ENCODE measurements at regions not wholly inside any gene's neighbourhood (a gene's known extent, or its start where the extent isn't known, plus 50 kb on each side); places are given as distances from the start of the nearest gene placed in this dataset.

DNA sequence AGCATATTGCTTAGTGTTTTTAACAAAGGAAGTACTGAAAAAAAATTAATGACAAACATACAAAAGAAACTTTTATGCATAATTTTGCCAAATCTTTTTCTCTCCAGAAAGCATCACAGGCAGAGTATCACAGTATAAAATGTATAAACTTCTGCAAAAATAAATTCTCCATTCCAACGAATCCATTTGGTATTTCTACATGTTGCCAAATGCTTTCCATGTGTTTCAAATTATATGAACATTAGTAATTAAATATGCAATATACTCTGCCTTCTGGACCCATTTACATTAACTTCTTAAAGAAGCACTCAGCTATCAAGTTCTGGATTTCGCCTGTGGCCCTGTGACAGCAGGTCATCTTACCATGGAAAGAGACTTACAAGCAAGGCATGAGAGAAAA is 189.1 kb upstream of the ALCAM start:
- peak; percentile 31 to 42 for DNase-seq (ENCODE audit: low read depth in 2 of 2)

DNA sequence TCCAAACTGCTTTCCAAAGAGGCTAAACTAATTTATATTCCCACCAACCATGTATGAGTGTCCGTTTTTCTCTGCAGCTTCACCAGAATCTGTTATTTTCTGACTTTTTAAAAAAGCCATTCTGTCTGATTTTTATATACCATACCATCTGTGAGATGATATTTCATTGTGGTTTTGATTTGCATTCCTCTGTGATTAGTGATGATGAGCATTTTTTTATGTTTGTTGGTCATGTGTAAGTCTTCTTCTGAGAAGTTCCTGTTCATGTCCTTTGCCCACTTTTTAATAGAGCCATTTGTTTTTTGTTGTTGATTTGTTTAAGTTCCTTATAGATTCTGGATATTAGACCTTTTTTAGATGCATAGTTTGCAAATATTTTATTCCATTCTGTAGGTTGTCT is 179.4 kb upstream of the ALCAM start:
- DNase-seq (ENCODE audit: low read depth in 2 of 2) = no peak

DNA sequence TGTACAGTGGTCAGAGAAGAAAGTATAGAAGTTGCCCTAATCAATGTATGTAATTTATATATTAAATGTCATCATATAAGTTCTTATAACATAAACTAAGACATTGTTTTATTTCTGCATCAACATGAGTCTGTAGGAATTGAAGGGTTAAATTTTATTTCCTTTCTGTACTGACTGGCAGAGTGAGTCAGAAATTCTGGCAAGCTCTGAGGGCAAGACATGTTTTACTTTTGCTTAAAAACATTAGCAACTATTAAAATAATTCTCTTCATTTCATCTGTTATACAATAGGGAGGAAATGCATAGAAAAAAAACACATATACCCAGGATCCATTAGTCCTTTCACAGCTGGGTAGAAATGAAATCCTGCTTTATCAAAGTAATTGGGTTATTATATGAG is 171.4 kb upstream of the ALCAM start:
- DNase-seq (ENCODE audit: low read depth in 2 of 2) = peak in 1 of 2 experiments; percentile 5

DNA sequence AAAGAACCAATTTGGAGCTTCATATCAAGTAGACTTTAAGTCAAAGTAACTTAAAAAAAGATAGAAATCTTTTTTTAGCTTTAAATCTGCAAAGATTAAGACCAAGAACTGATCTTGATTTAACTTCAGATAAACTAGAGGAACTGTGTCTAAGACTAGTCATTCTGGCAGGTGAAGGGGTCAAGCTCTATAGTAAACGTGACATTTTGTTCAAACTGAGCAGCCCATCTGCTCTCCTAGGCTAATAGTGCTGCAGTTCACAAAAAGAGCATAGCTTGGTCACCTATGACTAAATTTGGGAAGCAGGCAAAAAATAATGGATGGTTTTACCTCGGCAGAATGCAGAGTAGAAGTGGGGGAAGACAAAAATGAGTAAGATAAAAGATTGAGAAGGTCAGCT is 168.8 kb upstream of the ALCAM start:
- DNase-seq (ENCODE audit: low read depth in 2 of 2) = no peak

DNA sequence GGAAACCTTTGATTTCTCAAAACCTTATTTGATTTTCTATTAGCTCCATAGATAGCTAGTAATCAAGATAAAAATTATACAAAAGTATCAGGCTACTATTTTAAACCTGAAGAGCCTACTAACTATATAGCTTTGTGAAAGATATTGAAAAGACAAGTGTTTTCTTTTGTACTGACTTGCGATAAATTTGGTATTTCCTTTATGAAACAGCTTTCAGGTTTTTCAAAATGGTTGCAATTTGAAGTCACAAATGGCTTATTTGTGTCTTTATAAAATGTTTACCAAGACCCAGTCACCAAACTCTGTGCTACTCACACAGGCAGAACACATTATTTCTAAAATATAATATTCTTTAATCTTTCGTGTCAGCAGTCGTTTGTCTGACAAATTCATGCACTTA is 167.5 kb upstream of the ALCAM start:
- DNase-seq (ENCODE audit: low read depth in 2 of 2) = no peak

DNA sequence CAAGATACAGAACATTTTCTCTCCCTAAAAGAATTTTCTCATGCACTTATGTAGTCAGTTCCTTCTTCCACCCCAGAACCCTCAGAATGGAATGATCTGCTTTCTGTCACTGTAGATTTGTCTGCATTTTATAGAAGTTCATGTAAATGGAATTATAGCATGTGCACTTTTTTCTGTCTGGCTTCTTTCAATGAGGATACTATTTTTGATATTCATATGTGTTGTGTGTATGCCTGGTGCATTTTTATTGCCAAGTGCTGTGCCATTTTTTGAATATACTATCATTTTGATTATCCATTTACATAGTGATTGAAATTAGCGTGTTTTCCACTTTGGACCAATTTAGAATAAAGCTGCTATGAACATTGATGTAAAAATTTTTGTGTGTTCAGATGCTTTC is 156.6 kb upstream of the ALCAM start:
- no peak for DNase-seq (ENCODE audit: low read depth in 2 of 2)

DNA sequence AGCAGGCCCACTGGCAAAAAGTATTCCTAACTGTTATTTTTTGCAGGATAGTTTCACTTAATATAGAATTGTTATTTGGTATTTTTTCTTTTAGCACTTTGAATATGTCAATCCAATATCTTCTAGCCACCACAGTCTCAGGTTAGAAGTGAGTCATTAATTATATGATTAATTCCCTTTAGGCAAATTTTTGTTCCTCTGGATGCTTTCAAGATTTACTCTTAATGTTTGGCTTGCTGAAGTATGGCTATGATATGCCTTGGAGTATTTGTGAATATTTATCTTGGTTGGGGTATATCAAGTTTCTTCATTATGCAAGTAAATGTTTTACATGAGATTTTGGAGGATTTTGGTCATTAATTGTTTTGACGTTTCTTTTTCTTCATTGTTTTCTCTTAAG is 152.1 kb upstream of the ALCAM start:
- no peak for DNase-seq (ENCODE audit: low read depth in 2 of 2)

DNA sequence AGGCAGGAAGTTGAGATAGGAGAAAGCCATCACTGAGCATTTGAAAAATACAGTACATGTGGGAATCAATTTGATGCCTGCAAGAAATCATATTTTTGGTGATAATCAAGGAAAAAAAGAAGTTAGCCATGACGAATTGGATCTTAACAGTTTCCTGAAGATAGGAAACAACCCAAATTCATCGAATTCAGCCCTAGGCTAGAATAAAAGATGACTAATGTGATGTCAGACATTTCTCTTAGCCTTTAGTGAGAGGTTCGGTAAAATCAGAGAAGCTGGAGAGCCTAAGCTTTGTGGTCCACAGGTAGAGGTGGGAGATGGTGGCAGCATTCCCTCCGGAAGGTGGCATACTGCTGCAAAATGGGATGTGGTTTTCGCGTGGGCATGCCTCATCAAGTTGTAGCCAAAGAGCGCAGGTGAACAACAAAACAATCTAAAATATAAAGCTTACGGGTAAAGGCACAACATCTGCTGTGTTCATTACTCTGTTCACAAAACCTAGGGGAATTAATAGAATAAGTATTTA is 144.1 kb upstream of the ALCAM start:
- no peak for DNase-seq (ENCODE audit: low read depth in 2 of 2)

DNA sequence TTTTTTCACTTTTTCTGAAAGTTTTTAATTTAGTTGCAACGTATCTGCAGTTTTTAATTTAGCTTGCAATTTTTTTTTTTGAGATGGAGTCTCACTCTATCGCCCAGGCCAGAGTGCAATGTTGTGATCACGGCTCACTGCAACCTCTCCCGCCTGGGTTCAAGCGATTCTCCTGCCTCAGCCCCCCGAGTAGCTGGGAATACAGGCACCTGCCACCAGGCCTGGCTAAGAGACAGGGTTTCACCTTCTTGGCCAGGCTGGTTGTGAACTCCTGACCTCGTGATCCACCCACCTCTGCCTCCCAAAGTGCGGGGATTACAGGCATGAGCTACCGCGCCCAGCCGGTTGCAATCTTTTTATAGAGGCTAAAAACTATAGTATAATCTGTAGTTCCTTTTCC is 142.9 kb upstream of the ALCAM start:
- no peak for DNase-seq (ENCODE audit: low read depth in 2 of 2)

DNA sequence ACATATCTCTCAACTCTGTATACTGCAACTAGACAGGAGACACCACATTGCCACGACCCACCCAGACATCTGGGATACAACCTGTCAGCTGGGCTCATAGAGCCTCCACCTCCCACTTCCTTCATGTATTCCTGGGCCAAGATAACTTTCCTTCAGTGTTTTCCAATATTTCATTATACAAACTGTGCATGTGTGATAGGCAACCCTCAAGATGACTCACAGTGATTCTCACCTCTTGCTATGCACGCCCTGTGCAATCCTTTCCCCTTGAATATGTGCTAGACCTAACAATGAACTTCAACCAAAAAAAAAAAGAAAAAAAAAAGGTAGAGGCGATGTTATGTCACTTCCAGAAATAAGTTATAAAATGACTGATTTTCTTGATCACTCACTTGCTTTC is 138.0 kb upstream of the ALCAM start:
- DNase-seq (ENCODE audit: low read depth in 2 of 2) = no peak

DNA sequence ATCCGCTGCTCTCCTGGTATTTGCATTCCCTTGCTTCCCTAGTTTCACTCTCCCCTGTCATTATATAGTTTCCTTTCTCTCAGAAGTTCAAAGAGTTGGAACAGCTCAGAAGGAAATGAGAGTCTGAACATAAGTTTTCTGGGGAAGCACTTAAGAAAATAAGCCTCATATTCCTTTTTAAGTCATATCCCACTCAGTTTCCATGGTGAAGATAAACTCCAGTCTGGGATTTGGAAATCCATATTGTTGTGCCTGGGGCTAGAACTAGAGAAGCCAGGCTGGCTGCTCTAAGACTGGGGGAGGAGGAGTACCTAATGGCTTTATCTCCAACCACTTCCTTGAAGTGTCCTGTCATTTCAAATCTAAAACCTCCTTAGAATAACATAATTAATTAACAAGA is 134.2 kb upstream of the ALCAM start:
- no peak for DNase-seq (ENCODE audit: low read depth in 2 of 2)

DNA sequence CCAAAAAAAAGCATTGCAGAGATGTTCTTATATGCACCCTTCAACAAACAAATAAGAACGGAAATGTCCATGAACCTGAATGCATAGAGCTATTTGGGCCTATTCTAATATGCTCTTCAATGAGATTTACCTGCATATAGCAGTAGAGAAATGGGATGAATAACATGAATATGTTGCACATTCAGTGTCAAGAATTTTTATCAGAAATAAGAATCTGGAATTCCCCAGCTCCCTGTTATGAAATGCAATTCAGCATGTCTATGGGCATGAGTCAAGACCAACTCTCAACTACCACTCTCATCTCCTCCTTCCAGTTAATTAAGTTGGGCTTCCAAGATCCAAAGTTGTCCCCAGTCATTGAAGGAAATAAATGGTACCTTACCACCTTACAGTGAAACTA is 133.7 kb upstream of the ALCAM start:
- no peak for DNase-seq (ENCODE audit: low read depth in 2 of 2)

DNA sequence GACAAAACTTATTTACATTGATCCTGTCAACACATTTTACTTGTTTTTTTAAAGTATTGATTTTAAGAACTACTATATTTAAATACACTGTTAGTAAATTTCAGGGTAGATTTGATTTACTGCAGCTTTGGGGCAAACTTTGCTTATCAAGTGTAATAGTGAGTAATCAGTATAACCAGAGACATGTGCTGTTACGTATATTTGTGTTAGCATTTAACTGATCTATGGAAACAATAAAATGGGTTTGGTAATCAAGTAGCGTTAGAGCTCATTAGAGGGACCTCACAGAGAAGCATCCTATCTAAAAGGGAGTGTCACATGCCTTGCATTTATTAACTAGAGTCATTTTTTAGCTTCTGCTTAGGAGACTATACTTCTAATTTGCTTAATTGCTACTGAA is 131.5 kb upstream of the ALCAM start:
- no peak for DNase-seq (ENCODE audit: low read depth in 2 of 2)

DNA sequence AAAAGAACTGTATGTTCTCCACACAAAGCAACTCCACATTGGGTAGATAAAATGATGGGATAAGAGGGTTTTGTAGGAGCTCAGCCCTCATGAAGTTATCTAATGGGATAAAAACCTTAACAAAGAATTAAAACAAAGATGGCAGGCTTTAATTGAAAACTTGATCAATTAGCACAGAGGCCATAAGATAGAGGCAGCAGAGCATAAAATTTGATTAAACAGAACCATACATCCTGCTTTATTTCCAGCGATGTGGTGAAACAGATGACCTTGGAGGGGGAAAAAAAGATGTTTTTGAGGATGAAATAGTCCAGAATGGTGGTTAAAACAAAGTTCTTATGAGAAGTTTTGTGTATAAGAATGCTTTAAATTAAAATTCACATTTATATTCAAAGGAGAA is 130.9 kb upstream of the ALCAM start:
- DNase-seq (ENCODE audit: low read depth in 2 of 2) = no peak

DNA sequence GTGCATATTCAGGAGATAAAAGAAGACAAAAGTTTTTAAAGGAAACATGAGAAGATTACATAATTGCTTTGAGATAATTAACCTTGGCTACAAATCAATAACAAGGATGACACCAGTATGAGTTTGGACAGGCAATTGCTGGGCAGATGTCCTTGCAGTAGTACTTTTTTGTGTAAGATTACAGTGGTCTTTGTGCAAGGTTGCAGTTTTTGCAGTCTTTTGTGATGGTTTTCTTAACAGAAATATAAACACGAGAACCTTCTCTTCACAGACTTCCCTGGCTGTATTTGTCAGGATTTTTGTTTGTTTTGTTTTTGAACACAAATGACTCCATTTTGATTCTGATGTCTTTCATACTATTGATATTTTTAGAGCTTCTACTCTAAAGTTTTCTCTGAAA is 128.3 kb upstream of the ALCAM start:
- no peak for DNase-seq (ENCODE audit: low read depth in 2 of 2)

DNA sequence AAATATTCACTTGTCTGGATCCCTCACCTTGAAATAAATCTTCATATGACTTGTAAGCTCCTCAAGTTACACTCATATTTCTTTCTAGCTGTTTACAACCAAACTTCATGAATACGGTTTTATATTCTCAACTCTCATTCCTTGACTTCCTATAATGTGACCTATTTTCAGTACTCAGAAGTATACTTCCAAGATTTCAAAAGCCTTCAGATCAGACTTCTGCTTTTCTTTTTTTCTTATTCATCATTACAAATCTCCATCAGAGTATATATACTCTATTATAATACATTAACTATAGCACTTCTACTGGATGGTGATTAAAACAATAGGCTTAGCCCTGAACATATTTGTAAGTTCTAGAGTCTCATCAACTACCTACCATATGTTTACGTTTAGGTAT is 123.6 kb upstream of the ALCAM start:
- no peak for DNase-seq (ENCODE audit: low read depth in 2 of 2)

DNA sequence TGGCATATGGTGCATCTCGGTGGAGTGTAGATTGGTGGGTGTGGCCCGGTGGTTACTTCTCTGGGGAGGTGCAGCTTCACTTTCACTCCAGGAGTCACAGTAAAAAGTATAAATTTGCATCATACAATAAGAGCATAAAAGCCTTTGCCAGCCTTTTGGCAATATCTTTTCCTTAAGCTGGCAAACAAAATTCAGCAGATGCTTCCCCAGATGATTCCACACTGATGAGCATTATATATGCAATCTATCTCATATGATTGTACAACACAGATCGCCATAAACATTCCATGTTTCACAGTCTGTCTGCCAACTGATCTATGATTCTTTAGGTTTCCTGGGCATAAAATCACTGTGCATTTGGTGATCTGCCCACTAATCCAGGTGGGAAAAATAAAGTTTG is 120.2 kb upstream of the ALCAM start:
- no peak for DNase-seq (ENCODE audit: low read depth in 2 of 2)

DNA sequence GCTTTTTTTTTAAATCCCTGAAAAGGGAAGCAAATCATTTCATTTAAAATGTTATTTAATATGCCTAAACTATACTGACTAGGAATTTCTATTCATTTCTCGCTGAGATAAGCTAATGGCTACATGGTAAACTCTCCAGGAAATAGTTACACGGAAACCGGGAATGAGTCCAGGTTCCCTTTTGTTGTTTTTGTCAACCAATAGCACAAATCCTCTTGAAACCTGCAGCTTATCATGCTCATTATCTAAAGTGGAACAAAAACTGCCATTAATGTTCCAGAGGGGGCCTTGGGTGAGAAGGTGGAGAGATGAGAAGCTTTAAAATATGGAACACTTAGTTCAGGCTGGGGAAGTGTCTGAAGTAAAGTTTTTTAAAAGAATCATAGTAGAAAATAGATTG is 113.5 kb upstream of the ALCAM start:
- no peak for DNase-seq (ENCODE audit: low read depth in 2 of 2)

DNA sequence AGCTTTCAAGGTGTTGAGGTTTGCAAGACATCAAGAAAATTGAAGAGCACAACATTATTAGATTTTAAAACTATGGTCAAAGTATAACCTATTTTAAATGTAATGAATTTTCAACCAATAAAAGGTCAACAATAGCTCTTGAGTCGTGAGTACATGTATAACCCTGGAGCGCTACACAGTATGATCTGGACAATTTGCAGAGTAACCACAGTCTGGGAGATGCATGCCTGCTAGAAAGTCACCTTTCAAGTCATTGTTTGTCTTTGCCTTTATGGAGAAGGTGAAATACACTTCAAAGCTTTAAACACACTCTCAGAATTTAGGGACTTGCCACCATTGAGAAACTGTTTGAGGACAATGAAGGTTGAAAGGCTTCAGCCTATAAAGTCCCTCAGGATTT is 112.6 kb upstream of the ALCAM start:
- DNase-seq (ENCODE audit: low read depth in 2 of 2) = no peak

DNA sequence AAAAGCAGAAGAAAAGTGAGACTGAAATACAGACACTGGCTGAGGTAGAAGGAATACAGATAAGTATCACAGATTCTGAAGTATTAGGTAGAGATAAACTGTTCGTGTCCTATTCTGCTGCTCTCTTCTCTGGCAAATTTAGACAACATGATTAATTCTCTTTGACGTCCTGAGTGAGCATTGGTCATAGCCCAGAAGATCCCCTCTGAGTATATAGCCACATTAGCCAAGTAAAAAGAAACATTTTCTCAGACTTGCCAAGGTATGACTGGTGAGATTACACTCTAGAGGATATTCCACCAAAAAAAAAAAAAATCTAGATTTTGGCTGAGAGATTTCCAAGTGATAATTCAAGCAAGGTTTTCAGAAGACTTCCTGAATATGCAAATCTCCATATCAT is 111.4 kb upstream of the ALCAM start:
- no peak for DNase-seq (ENCODE audit: low read depth in 2 of 2)

DNA sequence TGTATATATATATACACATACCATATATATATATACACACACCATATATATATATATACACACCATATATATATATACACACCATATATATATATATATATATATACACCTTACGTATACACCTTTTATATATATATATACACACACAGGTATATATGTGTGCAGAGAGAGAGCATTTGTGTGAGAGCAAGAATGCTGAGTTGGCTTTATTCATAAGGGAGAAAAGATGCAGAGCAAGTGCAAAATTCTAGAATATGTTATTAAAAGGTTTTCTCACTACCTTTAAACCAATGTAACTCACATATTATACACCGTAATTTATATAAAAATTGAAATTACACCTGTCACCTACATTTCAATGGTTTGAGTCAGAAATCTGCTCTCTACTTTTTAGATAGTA is 107.2 kb upstream of the ALCAM start:
- DNase-seq (ENCODE audit: low read depth in 2 of 2) = no peak

DNA sequence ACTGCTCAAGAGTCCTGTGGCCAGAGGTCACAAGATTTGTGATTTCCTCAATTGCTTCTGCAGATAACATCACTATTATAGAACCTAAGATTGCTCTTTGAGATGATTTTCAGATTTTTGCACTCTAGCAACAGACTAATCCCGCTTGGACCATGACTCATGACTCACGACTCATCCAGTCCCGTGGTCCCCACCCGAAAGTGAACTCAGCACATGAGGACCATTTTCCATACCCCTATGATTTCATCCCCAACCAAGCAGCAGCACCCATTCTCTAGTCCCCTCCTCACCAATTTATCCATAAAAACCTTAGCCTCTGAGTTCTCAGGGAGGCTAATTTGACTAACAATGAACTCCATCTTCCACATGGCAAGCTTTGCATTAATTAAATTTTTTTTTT is 106.3 kb upstream of the ALCAM start:
- no peak for DNase-seq (ENCODE audit: low read depth in 2 of 2)

DNA sequence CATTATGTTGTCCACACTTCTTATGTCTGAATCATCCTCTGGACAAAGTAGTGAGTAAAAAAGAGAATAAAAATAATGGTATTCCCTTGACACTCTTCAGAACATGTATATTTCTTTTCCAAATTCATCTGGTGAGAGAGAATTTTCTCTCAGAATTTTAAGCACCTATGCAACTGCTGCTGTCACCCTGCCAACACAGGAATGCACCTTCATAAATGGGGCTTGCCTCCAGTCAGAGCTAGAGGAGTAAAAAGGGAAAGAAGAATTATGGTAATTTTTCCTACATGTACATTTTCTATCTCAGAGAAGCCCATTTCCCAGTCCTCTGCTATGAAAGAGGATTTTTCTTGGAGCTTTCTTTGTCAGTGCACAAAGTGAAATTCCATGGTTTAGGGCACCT is 92.2 kb upstream of the ALCAM start:
- no peak for DNase-seq (ENCODE audit: low read depth in 2 of 2)

DNA sequence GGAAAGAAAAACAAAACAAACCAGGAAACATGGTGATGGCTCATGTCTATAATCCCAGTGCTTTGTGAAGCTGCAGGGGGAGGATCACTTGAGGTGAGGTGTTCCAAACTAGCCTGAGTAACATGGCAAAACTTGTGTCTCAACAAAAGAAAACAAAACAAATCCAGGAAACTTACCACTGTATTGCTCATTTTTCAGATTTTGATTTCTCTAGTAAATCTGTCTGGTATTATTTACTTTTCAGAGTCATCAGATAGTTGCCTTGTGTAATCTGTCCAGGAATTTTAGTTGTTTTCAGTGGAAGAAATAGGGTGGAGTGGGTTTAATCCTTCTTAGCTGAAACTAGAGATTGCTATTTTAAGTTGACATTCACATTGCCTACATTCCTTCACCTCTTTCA is 91.8 kb upstream of the ALCAM start:
- peak; percentile 10 to 12 for DNase-seq (ENCODE audit: low read depth in 2 of 2)

DNA sequence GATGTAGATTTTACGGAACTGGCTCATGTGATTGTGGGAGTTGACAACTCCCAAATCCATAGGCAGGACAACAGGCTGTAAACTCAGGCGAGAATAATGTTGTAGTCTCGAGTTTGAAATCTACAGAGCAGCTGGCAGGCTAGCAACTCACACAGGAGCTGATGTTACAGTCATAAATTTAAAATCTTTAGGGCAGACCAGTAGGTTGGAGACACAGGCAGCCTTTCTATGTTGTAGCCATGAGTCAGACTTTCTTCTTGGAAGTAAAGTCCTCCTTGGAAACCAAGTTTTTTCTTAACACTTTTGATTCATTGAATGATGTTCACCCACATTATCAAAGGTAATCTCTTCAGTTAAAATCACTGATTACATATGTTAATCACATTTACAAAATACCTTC is 89.1 kb upstream of the ALCAM start:
- no peak for DNase-seq (ENCODE audit: low read depth in 2 of 2)

Measured in fibroblast of skin of left biceps (primary cell).